Neuronal stem cell (in vitro differentiated cells): ENCODE measurements at regions not wholly inside any gene's neighbourhood (a gene's known extent, or its start where the extent isn't known, plus 50 kb on each side); places are given as distances from the start of the nearest gene placed in this dataset.
"Not testable (repeated sequence)": the region's sequence is repeated elsewhere in the genome, so short reads cannot be mapped to it uniquely, and the experiment has no call there.

Experiments
- DNase-seq: peaks from one replicate; pipeline ENCODE4 v3.0.0-alpha.2; 2013; ENCODE audit warnings: low spot score
- H2AFZ ChIP-seq: one replicate; pipeline ENCODE4 v1.6.1; 2013; ENCODE audit warnings: mild to moderate bottlenecking, low read length, inconsistent platforms
- H2AK5ac ChIP-seq: 2 replicates; pipeline ENCODE4 v1.6.1; 2013; ENCODE audit warnings: low read depth, mild to moderate bottlenecking, inconsistent platforms, low read length, moderate library complexity, mixed read lengths
- H2BK120ac ChIP-seq: 2 replicates; pipeline ENCODE4 v1.6.1; 2013; ENCODE audit warnings: low read depth, mild to moderate bottlenecking, inconsistent platforms, low read length, moderate library complexity, mixed read lengths
- H2BK12ac ChIP-seq: one replicate; pipeline ENCODE4 v1.6.1; 2013; ENCODE audit warnings: low read length, inconsistent platforms
- H2BK15ac ChIP-seq: 2 replicates; pipeline ENCODE4 v1.6.1; 2013; ENCODE audit warnings: mild to moderate bottlenecking, low read length, inconsistent platforms, mixed read lengths
- H2BK5ac ChIP-seq: one replicate; pipeline ENCODE4 v1.6.1; 2013; ENCODE audit warnings: inconsistent platforms, mild to moderate bottlenecking, low read length, moderate library complexity
- H3K14ac ChIP-seq: one replicate; pipeline ENCODE4 v1.6.1; 2013; ENCODE audit warnings: low read length, inconsistent platforms
- H3K18ac ChIP-seq: 2 replicates; pipeline ENCODE4 v1.6.1; 2013; ENCODE audit warnings: low read length, inconsistent platforms
- H3K23ac ChIP-seq: 2 replicates; pipeline ENCODE4 v1.6.1; 2013; ENCODE audit warnings: low read depth, mild to moderate bottlenecking, mixed read lengths, low read length, inconsistent platforms; ENCODE audit not compliant: poor library complexity
- H3K27ac ChIP-seq: replicated peaks from 3 replicates; pipeline ENCODE4 v1.5.1; 2013; ENCODE audit warnings: low read length, inconsistent platforms
- H3K27me3 ChIP-seq, 3 experiments: 2 replicates each; pipeline ENCODE4 v1.6.1; 2013; ENCODE audit warnings: low read length in 3 of 3, mild to moderate bottlenecking in 2 of 3, inconsistent platforms in 1 of 3, low read depth in 1 of 3, mixed read lengths in 1 of 3, moderate library complexity in 1 of 3; ENCODE audit not compliant: control insufficient read depth in 3 of 3, insufficient read depth in 3 of 3
- H3K36me3 ChIP-seq, 2 donors: replicated peaks in 1 of 2; 2 replicates each; pipeline ENCODE4 v1.6.1; 2013; ENCODE audit warnings: low read length in 2 of 2; ENCODE audit not compliant: control insufficient read depth in 2 of 2, insufficient read depth in 2 of 2
- H3K4ac ChIP-seq: 2 replicates; pipeline ENCODE4 v1.6.1; 2013; ENCODE audit warnings: inconsistent platforms, mild to moderate bottlenecking, low read length, moderate library complexity
- H3K4me1 ChIP-seq, 2 donors: 1 replicate in 1 of 2; 2 replicates in 1 of 2; pipeline ENCODE4 v1.6.1; 2013; ENCODE audit warnings: low read length in 2 of 2, low read depth in 1 of 2; ENCODE audit not compliant: control insufficient read depth in 2 of 2, insufficient read depth in 1 of 2
- H3K4me2 ChIP-seq: one replicate; pipeline ENCODE4 v1.6.1; 2013; ENCODE audit warnings: mild to moderate bottlenecking, low read length, inconsistent platforms; ENCODE audit not compliant: insufficient read depth, poor library complexity, severe bottlenecking
- H3K4me3 ChIP-seq, 2 donors: 2 replicates each; pipeline ENCODE4 v1.5.1; 2013; ENCODE audit warnings: low read length in 2 of 2, mild to moderate bottlenecking in 2 of 2, inconsistent platforms in 1 of 2, moderate library complexity in 1 of 2
- H3K79me1 ChIP-seq: one replicate; pipeline ENCODE4 v1.6.1; 2013; ENCODE audit warnings: low read depth, mild to moderate bottlenecking, inconsistent platforms, low read length, moderate library complexity
- H3K9ac ChIP-seq: one replicate; pipeline ENCODE4 v1.6.1; 2013; ENCODE audit warnings: mild to moderate bottlenecking, low read depth, low read length, inconsistent platforms; ENCODE audit not compliant: poor library complexity
- H3K9me3 ChIP-seq, 2 donors: replicated peaks in 1 of 2; 2 replicates each; pipeline versions ENCODE3 to v1.6.1; 2013; ENCODE audit warnings: low read length in 2 of 2, mild to moderate bottlenecking in 2 of 2, inconsistent platforms in 1 of 2, low read depth in 1 of 2, mixed read lengths in 1 of 2, moderate library complexity in 1 of 2; ENCODE audit not compliant: control insufficient read depth in 2 of 2, insufficient read depth in 1 of 2
- H4K8ac ChIP-seq: one replicate; pipeline ENCODE4 v1.6.1; 2013; ENCODE audit warnings: low read depth, mild to moderate bottlenecking, inconsistent platforms, low read length, moderate library complexity
- H4K91ac ChIP-seq: one replicate; pipeline ENCODE4 v1.6.1; 2013; ENCODE audit warnings: low read length, low read depth, mild to moderate bottlenecking, inconsistent platforms; ENCODE audit not compliant: poor library complexity
- WGBS, 2 donors: extraction: QIAGEN DNeasy Blood & Tissue Kit; methylation state at CpG; one replicate each; pipeline ENCODE4 v1.1.7; 2013; ENCODE audit warnings: missing lambda C conversion rate in 2 of 2, mixed read lengths in 1 of 2; ENCODE audit not compliant: insufficient read length in 2 of 2, insufficient replicate concordance in 1 of 2; ENCODE audit errors: extremely low coverage in 2 of 2; 5-methylcytosine and 5-hydroxymethylcytosine counted together

DNA sequence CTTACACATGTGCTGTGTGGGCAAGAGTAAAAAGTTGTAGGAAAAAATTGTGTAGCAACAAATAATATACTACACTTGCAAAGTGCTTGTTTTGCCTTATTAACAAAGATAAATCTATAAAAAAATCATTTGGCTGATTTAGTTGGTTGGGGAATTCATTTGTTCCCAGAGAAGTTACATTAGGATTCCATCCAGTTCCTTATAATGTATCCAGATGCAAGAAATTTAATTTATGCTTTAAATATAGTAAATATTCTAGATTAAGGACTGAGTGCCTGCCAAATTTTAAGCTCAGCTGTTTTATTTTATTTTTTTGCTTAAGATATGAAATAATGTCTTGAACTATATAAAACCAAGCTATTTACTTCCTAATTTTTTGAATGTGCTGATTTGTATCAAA is 1169.9 kb downstream of the NXPH1 start:
- no peak overlapping the region for H3K4me3 ChIP-seq
- H2AFZ ChIP-seq: no peak overlapping the region
- H2AK5ac ChIP-seq: no peak overlapping the region
- H3K4me1 ChIP-seq: no peaks in the 10 kb centered on the region
- H3K18ac ChIP-seq: no peak overlapping the region
- H2BK120ac ChIP-seq: no peak overlapping the region
- H3K79me1 ChIP-seq: no peaks in the 10 kb centered on the region
- no peaks in the 10 kb centered on the region for H3K27me3 ChIP-seq
- H3K9me3 ChIP-seq: no peaks in the 10 kb centered on the region
- H3K4ac ChIP-seq: no peak overlapping the region
- H3K9ac ChIP-seq: no peak overlapping the region
- H3K23ac ChIP-seq: no peak overlapping the region
- no peak overlapping the region for H2BK5ac ChIP-seq
- no peaks in the 10 kb centered on the region for H3K36me3 ChIP-seq
- no peak overlapping the region for H4K91ac ChIP-seq
- no peak overlapping the region for H2BK15ac ChIP-seq
- H3K4me2 ChIP-seq: no peak overlapping the region
- H3K14ac ChIP-seq: no peak overlapping the region
- no peak for DNase-seq
- H3K27ac ChIP-seq: no peak overlapping the region
- no peak overlapping the region for H2BK12ac ChIP-seq
- no peak overlapping the region for H4K8ac ChIP-seq

DNA sequence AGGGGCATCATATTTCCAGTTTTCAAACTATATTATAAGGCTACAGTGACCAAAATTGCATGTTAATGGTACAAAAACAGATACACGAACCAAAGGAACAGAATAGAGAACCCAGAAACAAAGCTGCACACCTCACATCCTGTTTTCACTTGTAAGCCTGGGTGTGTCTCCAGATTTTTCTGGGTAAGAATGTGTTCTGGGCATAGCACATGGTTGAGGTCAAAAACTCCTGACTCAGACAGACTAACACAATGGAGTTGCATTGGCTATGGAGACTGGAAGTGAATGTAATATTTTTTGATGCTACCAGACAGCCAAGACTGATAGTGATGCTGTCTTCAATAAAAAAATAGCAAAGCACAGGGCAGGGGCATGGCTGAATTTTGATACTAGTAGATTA is 1175.2 kb downstream of the NXPH1 start:
- DNase-seq: no peak
- no peak overlapping the region for H3K4ac ChIP-seq
- no peaks in the 10 kb centered on the region for H3K27me3 ChIP-seq
- H3K4me3 ChIP-seq: no peak overlapping the region
- no peak overlapping the region for H3K14ac ChIP-seq
- H2AFZ ChIP-seq: no peak overlapping the region
- no peaks in the 10 kb centered on the region for H3K9me3 ChIP-seq
- no peak overlapping the region for H2BK120ac ChIP-seq
- WGBS, 2 donors: no CpG with 5 or more reads among the region's 1 CpG
- no peak overlapping the region for H2AK5ac ChIP-seq
- no peaks in the 10 kb centered on the region for H3K36me3 ChIP-seq
- H2BK5ac ChIP-seq: no peak overlapping the region
- no peak overlapping the region for H3K27ac ChIP-seq
- no peak overlapping the region for H4K8ac ChIP-seq
- H3K9ac ChIP-seq: no peak overlapping the region
- H3K4me2 ChIP-seq: no peak overlapping the region
- H3K79me1 ChIP-seq: no peaks in the 10 kb centered on the region
- no peaks in the 10 kb centered on the region for H3K4me1 ChIP-seq
- no peak overlapping the region for H3K18ac ChIP-seq
- H2BK15ac ChIP-seq: no peak overlapping the region
- H3K23ac ChIP-seq: no peak overlapping the region
- H4K91ac ChIP-seq: no peak overlapping the region
- H2BK12ac ChIP-seq: no peak overlapping the region

DNA sequence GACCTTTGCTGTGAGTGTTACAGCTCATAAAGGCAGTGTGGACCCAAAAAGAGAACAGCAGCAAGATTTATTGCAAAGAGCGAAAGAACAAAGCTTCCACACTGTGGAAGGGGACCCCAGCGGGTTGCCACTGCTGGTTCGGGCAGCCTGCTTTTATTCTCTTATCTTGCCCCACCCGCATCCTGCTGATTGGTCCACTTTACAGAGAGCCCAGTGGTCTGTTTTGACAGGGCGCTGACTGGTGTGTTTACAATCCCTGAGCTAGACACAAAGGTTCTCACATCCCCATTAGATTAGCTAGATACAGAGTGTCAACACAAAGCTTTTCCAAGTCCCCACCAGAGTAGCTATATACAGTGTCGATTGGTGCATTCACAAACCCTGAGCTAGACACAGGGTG is 1187.5 kb downstream of the NXPH1 start:
- H4K8ac ChIP-seq, H3K23ac ChIP-seq, H2BK120ac ChIP-seq, H2AK5ac ChIP-seq, H3K27ac ChIP-seq, DNase-seq, H3K4ac ChIP-seq, H3K9me3 ChIP-seq, H3K9ac ChIP-seq, H2AFZ ChIP-seq, H3K4me1 ChIP-seq, H3K36me3 ChIP-seq, H3K4me3 ChIP-seq, H2BK15ac ChIP-seq, H3K4me2 ChIP-seq, H2BK5ac ChIP-seq, H2BK12ac ChIP-seq, H4K91ac ChIP-seq, H3K18ac ChIP-seq, H3K27me3 ChIP-seq, H3K79me1 ChIP-seq, H3K14ac ChIP-seq: not testable (repeated sequence)
- no CpG with 5 or more reads among the region's 6 CpGs for WGBS, 2 donors

DNA sequence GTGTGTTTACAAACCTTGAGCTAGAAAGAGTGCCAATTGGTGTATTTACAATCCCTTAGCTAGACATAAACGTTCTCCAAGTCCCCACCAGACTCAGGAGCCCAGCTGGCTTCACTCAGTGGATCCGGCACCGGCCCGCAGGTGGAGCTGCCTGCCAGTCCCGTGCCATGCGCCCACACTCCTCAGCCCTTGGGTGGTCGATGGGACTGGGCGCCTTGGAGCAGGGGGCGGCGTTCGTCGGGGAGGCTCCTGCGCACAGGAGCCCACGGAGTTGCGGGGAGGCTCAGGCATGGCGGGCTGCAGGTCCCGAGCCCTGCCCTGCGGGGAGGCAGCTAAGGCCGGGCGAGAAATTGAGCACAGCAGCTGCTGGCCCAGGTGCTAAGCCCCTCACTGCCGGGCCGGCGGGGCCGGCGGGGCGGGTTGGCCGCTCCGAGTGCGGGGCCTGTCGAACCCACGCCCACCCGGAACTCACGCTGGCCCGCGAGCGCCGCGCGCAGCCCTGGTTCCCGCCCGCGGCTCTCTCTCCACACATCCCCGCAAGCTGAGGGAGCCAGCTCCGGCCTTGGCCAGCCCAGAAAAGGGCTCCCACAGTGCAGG is 1188.0 kb downstream of the NXPH1 start:
- H4K91ac ChIP-seq, H3K27me3 ChIP-seq, H3K23ac ChIP-seq, H2BK15ac ChIP-seq, H3K79me1 ChIP-seq, H2AK5ac ChIP-seq, H3K18ac ChIP-seq, H3K36me3 ChIP-seq, H3K14ac ChIP-seq, H3K27ac ChIP-seq, H2BK12ac ChIP-seq, H3K9ac ChIP-seq, H3K9me3 ChIP-seq, DNase-seq, H3K4ac ChIP-seq, H2AFZ ChIP-seq, H3K4me3 ChIP-seq, H2BK5ac ChIP-seq, H2BK120ac ChIP-seq, H3K4me1 ChIP-seq, H3K4me2 ChIP-seq, H4K8ac ChIP-seq: not testable (repeated sequence)
- WGBS, 2 donors: no CpG with 5 or more reads among the region's 44 CpGs
